ENCODE measurements at regions not wholly inside any gene's neighbourhood (a gene's known extent, or its start where the extent isn't known, plus 50 kb on each side); places are given as distances from the start of the nearest gene placed in this dataset.

DNA sequence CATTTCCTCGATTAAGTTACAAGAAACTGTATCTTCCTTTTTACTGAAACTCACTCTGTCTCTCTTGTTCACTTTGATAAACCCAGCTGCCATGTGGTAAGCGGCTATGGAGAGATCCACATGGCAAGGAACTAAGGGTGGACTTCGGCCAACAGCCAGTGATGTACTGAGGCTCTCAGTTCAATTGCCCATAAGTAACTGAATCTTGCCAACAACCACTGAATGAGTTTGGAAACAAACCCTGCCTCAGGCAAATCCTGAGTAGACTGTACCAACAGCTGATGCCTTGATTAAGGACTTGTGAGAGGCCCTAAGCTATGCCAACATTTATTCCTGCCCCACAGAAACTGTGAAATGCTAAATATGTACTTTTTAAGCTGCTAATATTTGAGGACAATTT, 433.5 kb downstream of the PLOD2 start:
- TF ChIP-seq, protein P1, sequence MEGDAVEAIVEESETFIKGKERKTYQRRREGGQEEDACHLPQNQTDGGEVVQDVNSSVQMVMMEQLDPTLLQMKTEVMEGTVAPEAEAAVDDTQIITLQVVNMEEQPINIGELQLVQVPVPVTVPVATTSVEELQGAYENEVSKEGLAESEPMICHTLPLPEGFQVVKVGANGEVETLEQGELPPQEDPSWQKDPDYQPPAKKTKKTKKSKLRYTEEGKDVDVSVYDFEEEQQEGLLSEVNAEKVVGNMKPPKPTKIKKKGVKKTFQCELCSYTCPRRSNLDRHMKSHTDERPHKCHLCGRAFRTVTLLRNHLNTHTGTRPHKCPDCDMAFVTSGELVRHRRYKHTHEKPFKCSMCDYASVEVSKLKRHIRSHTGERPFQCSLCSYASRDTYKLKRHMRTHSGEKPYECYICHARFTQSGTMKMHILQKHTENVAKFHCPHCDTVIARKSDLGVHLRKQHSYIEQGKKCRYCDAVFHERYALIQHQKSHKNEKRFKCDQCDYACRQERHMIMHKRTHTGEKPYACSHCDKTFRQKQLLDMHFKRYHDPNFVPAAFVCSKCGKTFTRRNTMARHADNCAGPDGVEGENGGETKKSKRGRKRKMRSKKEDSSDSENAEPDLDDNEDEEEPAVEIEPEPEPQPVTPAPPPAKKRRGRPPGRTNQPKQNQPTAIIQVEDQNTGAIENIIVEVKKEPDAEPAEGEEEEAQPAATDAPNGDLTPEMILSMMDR (IDR thresholded peaks at IDR 0.05; ENCODE audit: insufficient read depth, low read depth, low read length): no peak
- TF ChIP-seq EZH2 (IDR thresholded peaks at IDR 0.05; ENCODE audit: insufficient read depth, low read length): no peak

All from astrocyte (in vitro differentiated cells and primary cell).